ENCODE measurements at regions not wholly inside any gene's neighbourhood (a gene's known extent, or its start where the extent isn't known, plus 50 kb on each side); places are given as distances from the start of the nearest gene placed in this dataset.

DNA sequence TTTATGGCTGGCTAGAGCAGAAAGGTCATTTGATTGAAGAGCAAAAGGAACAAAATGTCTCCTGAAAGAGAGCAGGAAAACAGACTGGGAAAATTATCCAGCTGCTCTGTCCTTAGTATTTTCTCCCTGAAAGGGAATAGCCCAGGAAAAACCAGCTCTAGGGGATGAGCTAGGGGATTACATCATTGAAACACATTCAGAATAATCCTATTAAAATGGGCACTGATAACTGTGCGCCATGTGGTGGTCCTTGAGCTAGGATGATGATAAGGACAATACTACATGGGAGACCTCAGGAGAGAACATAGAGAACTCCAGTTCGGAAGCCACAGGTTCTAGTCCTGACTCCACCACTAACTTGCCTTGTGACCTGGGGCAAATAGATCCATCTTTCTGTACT is 873.8 kb downstream of the TYW1 start:
- DNase-seq: no peak
- Histone ChIP-seq H3K9me3 (no peaks in the 10 kb centered on the region), H3K9ac (ENCODE audit: low read depth in 2 of 2, low read length in 2 of 2) (no peak overlapping the region), H3K27ac (no peak overlapping the region), H3K4me3 (no peak overlapping the region), H3K27me3 (no peaks in the 10 kb centered on the region), H3K36me3 (no peaks in the 10 kb centered on the region), H3K4me1 (no peaks in the 10 kb centered on the region)
- intact Hi-C loops (cut with DNase I): no loop called here
- TF ChIP-seq, protein P1, sequence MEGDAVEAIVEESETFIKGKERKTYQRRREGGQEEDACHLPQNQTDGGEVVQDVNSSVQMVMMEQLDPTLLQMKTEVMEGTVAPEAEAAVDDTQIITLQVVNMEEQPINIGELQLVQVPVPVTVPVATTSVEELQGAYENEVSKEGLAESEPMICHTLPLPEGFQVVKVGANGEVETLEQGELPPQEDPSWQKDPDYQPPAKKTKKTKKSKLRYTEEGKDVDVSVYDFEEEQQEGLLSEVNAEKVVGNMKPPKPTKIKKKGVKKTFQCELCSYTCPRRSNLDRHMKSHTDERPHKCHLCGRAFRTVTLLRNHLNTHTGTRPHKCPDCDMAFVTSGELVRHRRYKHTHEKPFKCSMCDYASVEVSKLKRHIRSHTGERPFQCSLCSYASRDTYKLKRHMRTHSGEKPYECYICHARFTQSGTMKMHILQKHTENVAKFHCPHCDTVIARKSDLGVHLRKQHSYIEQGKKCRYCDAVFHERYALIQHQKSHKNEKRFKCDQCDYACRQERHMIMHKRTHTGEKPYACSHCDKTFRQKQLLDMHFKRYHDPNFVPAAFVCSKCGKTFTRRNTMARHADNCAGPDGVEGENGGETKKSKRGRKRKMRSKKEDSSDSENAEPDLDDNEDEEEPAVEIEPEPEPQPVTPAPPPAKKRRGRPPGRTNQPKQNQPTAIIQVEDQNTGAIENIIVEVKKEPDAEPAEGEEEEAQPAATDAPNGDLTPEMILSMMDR (IDR thresholded peaks at IDR 0.05): no peak

DNA sequence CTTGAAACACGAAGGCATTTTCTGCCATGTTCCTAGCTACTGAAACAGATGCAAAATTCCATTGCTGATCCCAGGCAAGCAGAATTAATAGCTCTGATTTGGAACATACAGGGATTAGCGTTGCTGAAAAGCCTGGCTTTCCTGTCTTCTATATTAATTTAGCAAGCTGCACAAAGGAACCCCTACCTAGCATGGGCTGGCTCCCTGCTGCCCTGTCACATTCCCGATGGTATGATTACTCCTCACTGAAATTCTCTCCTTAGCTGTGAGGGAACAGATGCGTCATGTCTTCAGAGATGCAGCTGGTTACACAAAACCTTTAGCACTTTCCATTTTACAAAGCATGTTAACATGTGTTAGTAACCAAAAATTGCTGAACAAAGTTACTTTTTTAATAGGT is 878.9 kb downstream of the TYW1 start:
- Histone ChIP-seq H3K4me3 (no peak overlapping the region), H3K27me3 (no peaks in the 10 kb centered on the region), H3K9me3 (no peaks in the 10 kb centered on the region), H3K9ac (ENCODE audit: low read depth in 2 of 2, low read length in 2 of 2) (no peak overlapping the region), H3K4me1 (no peaks in the 10 kb centered on the region), H3K36me3 (no peaks in the 10 kb centered on the region), H3K27ac (no peak overlapping the region)
- intact Hi-C loops (cut with DNase I): no loop called here
- TF ChIP-seq, protein P1 (IDR thresholded peaks at IDR 0.05): no peak
- no peak for DNase-seq

DNA sequence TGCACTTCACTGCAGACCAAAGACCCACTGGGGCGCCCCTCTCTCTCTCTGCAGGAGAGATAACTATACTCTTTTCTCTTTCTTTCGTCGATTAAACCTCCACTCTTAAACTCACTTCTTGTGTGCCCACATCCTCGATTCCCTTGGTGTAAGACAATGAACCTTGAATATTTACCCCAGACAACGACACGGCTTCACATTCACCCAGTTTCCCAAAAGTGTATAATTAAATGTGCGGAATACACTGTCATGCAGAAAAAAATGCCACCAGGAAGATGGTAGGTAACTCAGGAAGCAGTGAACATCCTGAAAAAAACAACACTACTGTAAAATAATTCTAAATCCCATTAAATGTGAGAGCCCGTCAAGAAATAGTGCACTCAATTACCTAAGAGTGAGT is 882.2 kb downstream of the TYW1 start:
- TF ChIP-seq, protein P1 (IDR thresholded peaks at IDR 0.05): no peak

DNA sequence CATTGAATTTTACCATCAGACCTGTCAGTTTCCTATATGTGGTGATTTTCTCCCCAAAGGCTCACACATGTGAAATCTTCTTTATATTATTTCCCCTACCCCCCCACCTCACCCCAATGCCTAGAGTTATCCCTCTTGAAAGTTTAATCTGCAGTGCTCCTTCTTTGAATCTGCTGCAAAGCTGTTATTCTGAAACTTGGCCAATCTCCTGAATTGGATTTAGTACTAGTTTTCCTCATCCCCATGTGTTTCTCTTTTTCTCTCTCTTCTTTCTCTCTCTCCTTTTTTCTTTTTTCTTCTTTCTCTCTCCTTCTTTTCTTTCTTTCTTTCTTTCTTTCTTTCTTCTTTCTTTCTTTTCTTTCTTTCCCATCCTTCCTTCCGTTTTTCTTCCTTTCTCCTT is 886.2 kb downstream of the TYW1 start:
- DNase-seq: no peak
- H3K27ac ChIP-seq: no peak overlapping the region
- H3K9me3 ChIP-seq: no peaks in the 10 kb centered on the region
- intact Hi-C loops (cut with DNase I): no loop called here
- H3K27me3 ChIP-seq: no peaks in the 10 kb centered on the region
- TF ChIP-seq, protein P1 (IDR thresholded peaks at IDR 0.05): no peak
- no peaks in the 10 kb centered on the region for H3K36me3 ChIP-seq
- no peaks in the 10 kb centered on the region for H3K4me1 ChIP-seq
- no peak overlapping the region for H3K4me3 ChIP-seq
- H3K9ac ChIP-seq (ENCODE audit: low read depth in 2 of 2, low read length in 2 of 2): no peak overlapping the region

More for the DNA sequence above, 882.2 kb downstream of the TYW1 start:
- Histone ChIP-seq H3K4me3 (no peak overlapping the region), H3K9ac (ENCODE audit: low read depth in 2 of 2, low read length in 2 of 2) (no peak overlapping the region), H3K27ac (no peak overlapping the region), H3K4me1 (no peaks in the 10 kb centered on the region), H3K36me3 (no peaks in the 10 kb centered on the region), H3K9me3 (no peaks in the 10 kb centered on the region), H3K27me3 (no peaks in the 10 kb centered on the region)
- intact Hi-C loops (cut with DNase I): no loop called here
- no peak for DNase-seq

DNA sequence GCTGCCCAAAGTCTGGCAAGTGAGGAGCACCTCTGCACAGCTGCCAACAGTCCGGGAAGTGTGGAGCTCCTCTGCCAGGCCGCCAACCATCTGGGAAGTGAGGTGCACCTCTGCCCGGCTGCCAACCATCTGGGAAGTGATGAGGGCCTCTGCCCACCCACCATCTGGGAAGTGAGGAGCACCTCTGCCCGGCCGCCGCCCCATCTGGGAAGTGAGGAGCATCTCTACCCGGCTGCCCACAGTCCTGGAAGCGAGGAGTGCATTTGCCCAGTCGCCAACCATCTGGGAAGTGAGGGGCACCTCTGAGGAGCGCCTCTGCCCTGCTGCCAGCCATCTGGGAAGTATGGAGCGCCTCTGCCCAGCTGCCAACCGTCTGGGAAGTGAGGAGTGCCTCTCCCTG is 893.7 kb downstream of the TYW1 start:
- TF ChIP-seq, protein P1 (IDR thresholded peaks at IDR 0.05): no peak
- H3K4me3 ChIP-seq: no peak overlapping the region
- intact Hi-C loops (cut with DNase I): no loop called here
- H3K9me3 ChIP-seq: no peaks in the 10 kb centered on the region
- H3K27ac ChIP-seq: no peak overlapping the region
- no peak for DNase-seq
- no peaks in the 10 kb centered on the region for H3K27me3 ChIP-seq
- no peak overlapping the region for H3K9ac ChIP-seq (ENCODE audit: low read depth in 2 of 2, low read length in 2 of 2)
- no peaks in the 10 kb centered on the region for H3K36me3 ChIP-seq
- no peaks in the 10 kb centered on the region for H3K4me1 ChIP-seq

DNA sequence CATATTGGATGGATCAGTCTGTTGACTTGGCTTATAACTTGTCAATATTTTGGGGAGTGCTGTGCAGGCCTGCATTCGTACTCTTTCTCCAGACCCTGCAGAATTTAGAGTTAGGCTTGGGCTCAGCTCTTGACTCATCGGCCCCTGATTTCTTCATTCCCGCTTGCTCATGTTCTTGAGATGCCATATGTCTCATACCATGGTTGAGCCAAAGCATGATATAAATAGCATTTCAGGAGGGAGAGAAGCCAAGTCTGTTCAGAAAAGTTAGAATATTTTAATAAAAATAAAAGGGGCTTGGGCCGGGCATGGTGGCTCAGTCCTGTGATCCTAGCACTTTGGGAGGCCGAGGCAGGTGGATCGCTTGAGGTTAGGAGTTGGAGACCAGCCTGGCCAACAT is 898.1 kb downstream of the TYW1 start:
- H3K9ac ChIP-seq (ENCODE audit: low read depth in 2 of 2, low read length in 2 of 2): no peak overlapping the region
- TF ChIP-seq, protein P1 (IDR thresholded peaks at IDR 0.05): no peak
- intact Hi-C loops (cut with DNase I): no loop called here
- no peaks in the 10 kb centered on the region for H3K36me3 ChIP-seq
- no peak overlapping the region for H3K4me3 ChIP-seq
- no peak for DNase-seq
- no peaks in the 10 kb centered on the region for H3K4me1 ChIP-seq
- H3K27me3 ChIP-seq: no peaks in the 10 kb centered on the region
- H3K9me3 ChIP-seq: no peaks in the 10 kb centered on the region
- no peak overlapping the region for H3K27ac ChIP-seq

All from colonic mucosa (tissue), 4 donors.